Endothelial cell of umbilical vein (primary cell): ENCODE measurements at regions not wholly inside any gene's neighbourhood (a gene's known extent, or its start where the extent isn't known, plus 50 kb on each side); places are given as distances from the start of the nearest gene placed in this dataset.

ENCODE experiments used
- BruUV-seq: library from RNA; stranded (reverse); fragments of 400-500 nt; replicated peaks from 2 replicates; lab custom pipeline; 2021; lab: Mats Ljungman, UMichigan
- CTCF ChIA-PET: fragments of 300-600, 350-600 bp; sonication (Branson Sonifier 250); formaldehyde crosslinking; loops from one replicate; lab custom pipeline; 2021; ENCODE audit warnings: antibody characterized with exemption, inconsistent platforms; lab: Charles Lee
- POLR2A ChIA-PET: fragments of 300-600, 350-600 bp; sonication (Branson Sonifier 250); formaldehyde crosslinking; loops from one replicate; lab custom pipeline; 2021; ENCODE audit warnings: antibody characterized with exemption, inconsistent platforms; lab: Charles Lee
- DNase-seq: peaks from one replicate; pipeline ENCODE4 v3.0.0-alpha.2; 2011; ENCODE audit warnings: low read depth, low spot score
- FAIRE-seq: peaks from 2 replicates; lab custom pipeline; 2011; peaks lifted over from hg19 to GRCh38; lab: Jason Lieb, UNC
- H2AFZ ChIP-seq: 2 replicates; pipeline ENCODE4 v1.6.0; 2012; ENCODE audit warnings: low read depth, low read length, control low read depth, inconsistent platforms
- H3K27ac ChIP-seq: 2 replicates; pipeline ENCODE4 v1.5.1; 2011; ENCODE audit warnings: low read depth, mild to moderate bottlenecking, control low read depth, low read length, moderate library complexity; ENCODE audit not compliant: insufficient read depth
- H3K27me3 ChIP-seq, 2 experiments: 2 replicates each; pipeline versions ENCODE4 v1.6.0 to v1.6.1; 2011; ENCODE audit warnings: low read length in 2 of 2, mixed read lengths in 1 of 2; ENCODE audit not compliant: control insufficient read depth in 2 of 2, insufficient read depth in 2 of 2
- H3K36me3 ChIP-seq, 2 experiments: 2 replicates in 1 of 2; 3 replicates in 1 of 2; pipeline ENCODE4 v1.5.1; 2011; ENCODE audit warnings: low read length in 2 of 2, mild to moderate bottlenecking in 1 of 2, moderate library complexity in 1 of 2; ENCODE audit not compliant: control insufficient read depth in 2 of 2, insufficient read depth in 2 of 2; ENCODE audit errors: extremely low read depth in 1 of 2
- H3K4me1 ChIP-seq: 3 replicates; pipeline ENCODE4 v1.5.1; 2011; ENCODE audit warnings: mild to moderate bottlenecking, low read length; ENCODE audit not compliant: control insufficient read depth, insufficient read depth; ENCODE audit errors: extremely low read depth
- H3K4me2 ChIP-seq: 2 replicates; pipeline ENCODE4 v1.6.1; 2011; ENCODE audit warnings: low read length, control low read depth, mixed read lengths; ENCODE audit not compliant: insufficient read depth
- H3K4me3 ChIP-seq, 3 experiments: fragments of 200-600 bp in 1 of 3; sonication (generic), shearing (Covaris generic) in 1 of 3; replicated peaks in 1 of 3; 2 replicates each; pipeline ENCODE4 v1.5.1; 2011 to 2016; ENCODE audit warnings: control low read depth in 3 of 3, low read length in 3 of 3, mild to moderate bottlenecking in 2 of 3, inconsistent platforms in 1 of 3, low read depth in 1 of 3, moderate library complexity in 1 of 3; ENCODE audit not compliant: insufficient read depth in 1 of 3
- H3K79me2 ChIP-seq: 2 replicates; pipeline ENCODE4 v1.6.0; 2012; ENCODE audit warnings: low read length, inconsistent platforms; ENCODE audit not compliant: control insufficient read depth, insufficient read depth
- H3K9ac ChIP-seq: replicated peaks from 2 replicates; pipeline ENCODE3; 2011; ENCODE audit warnings: low read length, control low read depth; ENCODE audit not compliant: insufficient read depth; ENCODE audit errors: extremely low read depth
- H3K9me1 ChIP-seq: replicated peaks from 3 replicates; pipeline ENCODE4 v1.6.0; 2011; ENCODE audit warnings: mild to moderate bottlenecking, low read length; ENCODE audit not compliant: control insufficient read depth, insufficient read depth; ENCODE audit errors: extremely low read depth
- H3K9me3 ChIP-seq: replicated peaks from 2 replicates; pipeline ENCODE4 v1.5.1; 2012; ENCODE audit warnings: low read length, inconsistent platforms; ENCODE audit not compliant: control insufficient read depth, insufficient read depth
- H4K20me1 ChIP-seq: replicated peaks from 2 replicates; pipeline ENCODE3; 2011; ENCODE audit warnings: mild to moderate bottlenecking, low read length; ENCODE audit not compliant: control insufficient read depth, insufficient read depth; ENCODE audit errors: extremely low read depth
- EZH2 ChIP-seq: IDR thresholded peaks from 2 replicates; pipeline ENCODE4 v1.6.1; 2012; ENCODE audit warnings: borderline replicate concordance, low read depth, mild to moderate bottlenecking, moderate library complexity, low read length, inconsistent platforms; ENCODE audit not compliant: severe bottlenecking
- FOS ChIP-seq: IDR thresholded peaks from 2 replicates; pipeline ENCODE4 v1.6.1; 2011; ENCODE audit warnings: mild to moderate bottlenecking, low read length, moderate library complexity, borderline replicate concordance; ENCODE audit not compliant: insufficient read depth
- GATA2 ChIP-seq: IDR thresholded peaks from 2 replicates; pipeline ENCODE4 v1.7.0; 2011; ENCODE audit warnings: low read depth, mild to moderate bottlenecking, moderate library complexity, mixed read lengths, low read length; ENCODE audit not compliant: insufficient read length, insufficient read depth
- JUN ChIP-seq: IDR thresholded peaks from 2 replicates; pipeline ENCODE4 v1.6.1; 2011; ENCODE audit warnings: borderline replicate concordance, low read depth; ENCODE audit not compliant: insufficient read length, insufficient read depth
- MYC ChIP-seq: IDR thresholded peaks from one replicate; pipeline ENCODE4 v1.6.1; 2011; ENCODE audit warnings: mild to moderate bottlenecking, low read depth, low read length
- POLR2A ChIP-seq: IDR thresholded peaks from 2 replicates; pipeline ENCODE4 v1.6.1; 2012; ENCODE audit warnings: low read depth, mild to moderate bottlenecking, control low read depth, low read length
- POLR2AphosphoS5 ChIP-seq: IDR thresholded peaks from 2 replicates; pipeline ENCODE4 v1.6.1; 2012; ENCODE audit warnings: low read depth, mild to moderate bottlenecking, control low read depth, low read length, moderate library complexity; ENCODE audit not compliant: insufficient read depth
- dilution Hi-C: fragments of 300-500 bp; cut with MboI; formaldehyde crosslinking; loops from one replicate; pipeline ENCODE4 v1.15.0; 2019; ENCODE audit warnings: low sequenced_read_pairs; ENCODE audit not compliant: extremely low pct_ligation_motif_present
- intact Hi-C: fragments of 100-400 bp; cut with micrococcal nuclease; formaldehyde crosslinking; loops from one replicate; pipeline ENCODE4 v1.10.0; 2022
- TF ChIP-seq, protein P1 (sequence below): IDR thresholded peaks from 2 replicates; pipeline ENCODE4 v1.6.1; 2011; ENCODE audit not compliant: insufficient read depth, insufficient read length

DNA sequence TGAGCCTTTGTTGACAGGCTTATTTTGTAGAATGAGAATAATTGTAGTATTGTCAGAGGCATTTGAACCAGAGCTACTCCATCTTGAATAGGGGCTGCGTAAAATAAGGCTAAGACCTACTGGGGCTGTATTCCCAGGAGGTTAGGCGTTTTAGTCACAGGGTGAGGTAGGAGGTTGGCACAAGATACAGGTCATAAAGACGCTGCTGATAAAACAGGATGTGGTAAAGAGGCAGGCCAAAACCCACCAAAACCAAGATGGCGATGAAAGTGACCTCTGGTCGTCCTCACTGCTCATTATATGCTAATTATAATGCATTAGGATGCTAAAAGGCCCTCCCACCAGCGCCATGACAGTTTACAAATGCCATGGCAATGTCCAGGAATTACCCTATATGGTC lies 82.7 kb downstream of the PFDN4 start:
- no peaks in the 10 kb centered on the region for H4K20me1 ChIP-seq
- no peaks in the 10 kb centered on the region for H3K79me2 ChIP-seq
- no peak for FAIRE-seq
- H2AFZ ChIP-seq = no peak overlapping the region
- POLR2A ChIA-PET = no interaction called here
- no peaks in the 10 kb centered on the region for H3K36me3 ChIP-seq
- no peak for DNase-seq
- dilution Hi-C loops (no loop called here), intact Hi-C loops (loop anchor here (1.0 kb wide), 1 partner anchor 7 kb away; no protein-coding TSS in a partner anchor)
- no peak overlapping the region for H3K9ac ChIP-seq
- H3K4me2 ChIP-seq = no peak overlapping the region
- no peaks in the 10 kb centered on the region for H3K9me1 ChIP-seq
- CTCF ChIA-PET = no interaction called here
- no peaks in the 10 kb centered on the region for H3K9me3 ChIP-seq
- no TSS peak for BruUV-seq
- H3K27ac ChIP-seq = no peak overlapping the region
- no peaks in the 10 kb centered on the region for H3K27me3 ChIP-seq
- H3K4me1 ChIP-seq = no peaks in the 10 kb centered on the region
- H3K4me3 ChIP-seq = no peak overlapping the region
- no peak for TF ChIP-seq EZH2
- no peak for TF ChIP-seq POLR2AphosphoS5
- no peak for TF ChIP-seq POLR2A
- TF ChIP-seq FOS = no peak
- TF ChIP-seq JUN = no peak
- no peak for TF ChIP-seq MYC
- TF ChIP-seq GATA2 = no peak
- TF ChIP-seq, protein P1, sequence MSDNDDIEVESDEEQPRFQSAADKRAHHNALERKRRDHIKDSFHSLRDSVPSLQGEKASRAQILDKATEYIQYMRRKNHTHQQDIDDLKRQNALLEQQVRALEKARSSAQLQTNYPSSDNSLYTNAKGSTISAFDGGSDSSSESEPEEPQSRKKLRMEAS = no peak
